Mesenchymal stem cell (in vitro differentiated cells and primary cell): ENCODE measurements at regions not wholly inside any gene's neighbourhood (a gene's known extent, or its start where the extent isn't known, plus 50 kb on each side); places are given as distances from the start of the nearest gene placed in this dataset.

Experiments used
- DNase-seq: peaks from one replicate; pipeline ENCODE4 v3.0.0-alpha.2; 2013
- H2AFZ ChIP-seq: one replicate; pipeline ENCODE4 v1.6.1; 2013; ENCODE audit warnings: low read depth, mild to moderate bottlenecking, control low read depth, inconsistent platforms, low read length, moderate library complexity
- H2AK5ac ChIP-seq: 2 replicates; pipeline ENCODE4 v1.6.1; 2013; ENCODE audit warnings: low read length, moderate library complexity, mild to moderate bottlenecking, inconsistent platforms; ENCODE audit not compliant: severe bottlenecking
- H2BK120ac ChIP-seq: one replicate; pipeline ENCODE4 v1.6.1; 2013; ENCODE audit warnings: low read depth, mild to moderate bottlenecking, inconsistent platforms, low read length, moderate library complexity
- H2BK12ac ChIP-seq, 2 experiments: one replicate each; pipeline ENCODE4 v1.6.1; 2013; ENCODE audit warnings: inconsistent platforms in 2 of 2, low read length in 2 of 2, mild to moderate bottlenecking in 2 of 2, moderate library complexity in 2 of 2, control low read depth in 1 of 2
- H2BK15ac ChIP-seq: one replicate; pipeline ENCODE4 v1.6.1; 2013; ENCODE audit warnings: mild to moderate bottlenecking, low read depth, inconsistent platforms; ENCODE audit not compliant: poor library complexity, severe bottlenecking
- H2BK5ac ChIP-seq: 2 replicates; pipeline ENCODE4 v1.6.1; 2013; ENCODE audit warnings: low read depth, mild to moderate bottlenecking, low read length, control low read depth, inconsistent platforms; ENCODE audit not compliant: poor library complexity, severe bottlenecking
- H3K14ac ChIP-seq, 2 experiments: one replicate each; pipeline ENCODE4 v1.6.1; 2013; ENCODE audit warnings: inconsistent platforms in 2 of 2, low read length in 2 of 2, control low read depth in 1 of 2, mild to moderate bottlenecking in 1 of 2, moderate library complexity in 1 of 2
- H3K18ac ChIP-seq, 2 experiments: one replicate each; pipeline ENCODE4 v1.6.1; 2013; ENCODE audit warnings: inconsistent platforms in 2 of 2, low read length in 2 of 2, control low read depth in 1 of 2, low read depth in 1 of 2, mild to moderate bottlenecking in 1 of 2
- H3K23ac ChIP-seq, 2 experiments: one replicate each; pipeline ENCODE4 v1.6.1; 2013; ENCODE audit warnings: inconsistent platforms in 2 of 2, low read length in 2 of 2, mild to moderate bottlenecking in 2 of 2, moderate library complexity in 2 of 2, control low read depth in 1 of 2
- H3K27ac ChIP-seq: 2 replicates; pipeline ENCODE4 v1.5.1; 2013; ENCODE audit warnings: mild to moderate bottlenecking, moderate library complexity, low read length, control low read depth, inconsistent platforms; ENCODE audit not compliant: poor library complexity, severe bottlenecking
- H3K27me3 ChIP-seq, 2 experiments: 2 replicates each; pipeline versions ENCODE4 v1.6.1 to v1.7.0; 2013; ENCODE audit warnings: low read length in 2 of 2, mild to moderate bottlenecking in 2 of 2, moderate library complexity in 2 of 2, control low read depth in 1 of 2, inconsistent platforms in 1 of 2; ENCODE audit not compliant: control insufficient read depth in 1 of 2, insufficient read depth in 1 of 2
- H3K36me3 ChIP-seq, 2 experiments: 2 replicates each; pipeline versions ENCODE4 v1.6.1 to v1.7.0; 2013; ENCODE audit warnings: low read length in 2 of 2, control low read depth in 1 of 2, inconsistent platforms in 1 of 2, low read depth in 1 of 2, mild to moderate bottlenecking in 1 of 2; ENCODE audit not compliant: insufficient read depth in 2 of 2, control insufficient read depth in 1 of 2
- H3K4ac ChIP-seq, 2 experiments: one replicate each; pipeline ENCODE4 v1.6.1; 2013; ENCODE audit warnings: inconsistent platforms in 2 of 2, low read length in 2 of 2, mild to moderate bottlenecking in 2 of 2, moderate library complexity in 2 of 2, control low read depth in 1 of 2, low read depth in 1 of 2
- H3K4me1 ChIP-seq: 2 replicates; pipeline ENCODE4 v1.6.1; 2013; ENCODE audit warnings: low read depth, low read length, control low read depth; ENCODE audit not compliant: control insufficient read depth, insufficient read depth
- H3K4me2 ChIP-seq: 2 replicates; pipeline ENCODE4 v1.6.1; 2013; ENCODE audit warnings: low read length, mild to moderate bottlenecking, inconsistent platforms; ENCODE audit not compliant: poor library complexity, severe bottlenecking
- H3K4me3 ChIP-seq, 2 experiments: 2 replicates each; pipeline versions ENCODE4 v1.5.1 to v1.7.0; 2013; ENCODE audit warnings: low read length in 2 of 2, mild to moderate bottlenecking in 2 of 2, control low read depth in 1 of 2, low read depth in 1 of 2; ENCODE audit not compliant: insufficient read depth in 1 of 2
- H3K79me1 ChIP-seq: replicated peaks from 2 replicates; pipeline ENCODE4 v1.6.1; 2013; ENCODE audit warnings: mild to moderate bottlenecking, control low read depth, low read length, inconsistent platforms; ENCODE audit not compliant: poor library complexity, severe bottlenecking
- H3K9ac ChIP-seq: 2 replicates; pipeline ENCODE4 v1.7.0; 2013; ENCODE audit warnings: mild to moderate bottlenecking, low read length, moderate library complexity
- H3K9me3 ChIP-seq: 2 replicates; pipeline ENCODE4 v1.7.0; 2013; ENCODE audit warnings: mild to moderate bottlenecking, low read length; ENCODE audit not compliant: control insufficient read depth
- H4K8ac ChIP-seq: one replicate; pipeline ENCODE4 v1.6.1; 2013; ENCODE audit warnings: inconsistent platforms, mild to moderate bottlenecking, low read length, moderate library complexity
- H4K91ac ChIP-seq: one replicate; pipeline ENCODE4 v1.6.1; 2013; ENCODE audit warnings: mild to moderate bottlenecking, low read length, inconsistent platforms
- WGBS: methylation state at CpG from one replicate; pipeline ENCODE4 v1.1.7; 2013; ENCODE audit warnings: mixed read lengths; 5-methylcytosine and 5-hydroxymethylcytosine counted together

- H3K4me1 ChIP-seq: no peaks in the 10 kb centered on the region
- H2AK5ac ChIP-seq: no peak overlapping the region
- H3K4ac ChIP-seq: no peak overlapping the region
- H3K14ac ChIP-seq: no peak overlapping the region
- H3K18ac ChIP-seq: no peak overlapping the region
- no peaks in the 10 kb centered on the region for H3K27me3 ChIP-seq
- no peaks in the 10 kb centered on the region for H3K9me3 ChIP-seq
- H2BK120ac ChIP-seq: no peak overlapping the region
- no peak overlapping the region for H3K27ac ChIP-seq
- H2AFZ ChIP-seq: no peak overlapping the region
- no peaks in the 10 kb centered on the region for H3K79me1 ChIP-seq
- no peak for DNase-seq
- no peak overlapping the region for H2BK12ac ChIP-seq
- 84% methylated on average over 1 of the region's 1 CpG for WGBS
- no peak overlapping the region for H4K91ac ChIP-seq
- no peak overlapping the region for H2BK15ac ChIP-seq
- no peaks in the 10 kb centered on the region for H3K36me3 ChIP-seq
- H4K8ac ChIP-seq: no peak overlapping the region
- H3K23ac ChIP-seq: no peak overlapping the region
- no peak overlapping the region for H3K4me2 ChIP-seq
- H2BK5ac ChIP-seq: no peak overlapping the region
- H3K9ac ChIP-seq: no peak overlapping the region
- no peak overlapping the region for H3K4me3 ChIP-seq
Measured at GRCh38 chr6:40056865-40057264, 122.6 kb upstream of the MOCS1 start.

DNA sequence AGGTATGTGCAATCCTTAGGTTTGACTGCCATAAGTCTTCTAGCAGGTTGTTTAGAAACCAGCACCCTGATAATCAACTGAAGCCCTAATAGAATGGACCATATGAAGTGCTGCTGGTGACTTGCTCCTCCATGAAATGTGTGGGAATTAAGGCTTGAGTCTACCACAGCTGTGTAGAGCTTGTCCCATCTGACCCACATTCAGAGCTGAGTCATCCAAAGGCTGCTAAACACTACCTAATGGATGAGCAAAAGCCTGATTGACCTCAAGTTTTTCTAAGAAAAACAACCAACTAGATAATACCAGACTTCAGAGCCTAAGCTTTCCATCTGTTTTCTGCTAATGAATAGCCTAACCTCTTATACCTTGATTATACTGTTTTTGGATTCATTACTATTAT is 120.3 kb upstream of the MOCS1 start:
- no peak for DNase-seq
- Histone ChIP-seq H3K79me1 (no peaks in the 10 kb centered on the region), H4K8ac (no peak overlapping the region), H2BK5ac (no peak overlapping the region), H3K4me1 (no peaks in the 10 kb centered on the region), H3K14ac (no peak overlapping the region), H4K91ac (no peak overlapping the region), H3K23ac (no peak overlapping the region), H3K27me3 (no peaks in the 10 kb centered on the region), H2BK12ac (no peak overlapping the region), H3K9me3 (no peaks in the 10 kb centered on the region), H3K4me2 (no peak overlapping the region), H2BK15ac (no peak overlapping the region), H3K9ac (no peak overlapping the region), H3K4ac (no peak overlapping the region), H2AK5ac (no peak overlapping the region), H3K18ac (no peak overlapping the region), H3K4me3 (no peak overlapping the region), H2BK120ac (no peak overlapping the region), H3K27ac (no peak overlapping the region), H3K36me3 (no peaks in the 10 kb centered on the region), H2AFZ (no peak overlapping the region)

GRCh38 chr6:40054186-40054585 is 119.9 kb upstream of the MOCS1 start:
- Histone ChIP-seq H3K9ac (no peak overlapping the region), H2AK5ac (no peak overlapping the region), H2BK12ac (no peak overlapping the region), H3K14ac (no peak overlapping the region), H2BK120ac (no peak overlapping the region), H3K9me3 (no peaks in the 10 kb centered on the region), H3K27ac (no peak overlapping the region), H3K4me2 (no peak overlapping the region), H3K23ac (no peak overlapping the region), H2AFZ (no peak overlapping the region), H3K4me3 (no peak overlapping the region), H3K4ac (no peak overlapping the region), H3K27me3 (no peaks in the 10 kb centered on the region), H3K18ac (no peak overlapping the region), H3K79me1 (no peaks in the 10 kb centered on the region), H3K36me3 (no peaks in the 10 kb centered on the region), H3K4me1 (no peaks in the 10 kb centered on the region), H4K91ac (no peak overlapping the region), H2BK5ac (no peak overlapping the region), H4K8ac (no peak overlapping the region), H2BK15ac (no peak overlapping the region)
- 48% methylated on average over 2 of the region's 2 CpGs for WGBS
- DNase-seq: no peak

- Histone ChIP-seq H3K4me3 (no peak overlapping the region), H2BK5ac (no peak overlapping the region), H2AK5ac (no peak overlapping the region), H3K9me3 (no peaks in the 10 kb centered on the region), H4K8ac (no peak overlapping the region), H3K23ac (no peak overlapping the region), H3K36me3 (no peaks in the 10 kb centered on the region), H3K79me1 (no peaks in the 10 kb centered on the region), H4K91ac (no peak overlapping the region), H2BK15ac (no peak overlapping the region), H3K4me2 (no peak overlapping the region), H3K27me3 (no peaks in the 10 kb centered on the region), H2AFZ (no peak overlapping the region), H3K4me1 (no peaks in the 10 kb centered on the region), H2BK120ac (no peak overlapping the region), H3K18ac (no peak overlapping the region), H3K4ac (no peak overlapping the region), H3K9ac (no peak overlapping the region), H3K14ac (no peak overlapping the region), H2BK12ac (no peak overlapping the region), H3K27ac (no peak overlapping the region)
- no peak for DNase-seq
- WGBS: 83% methylated on average over 4 of the region's 4 CpGs
Measured at GRCh38 chr6:40049128-40049527, 114.9 kb upstream of the MOCS1 start.
